ENCODE measurements at regions not wholly inside any gene's neighbourhood (a gene's known extent, or its start where the extent isn't known, plus 50 kb on each side); places are given as distances from the start of the nearest gene placed in this dataset.

GRCh38 chr2:82896117-82896516, 1563.0 kb downstream of the SUCLG1 start:
- DNase-seq (ENCODE audit: low read depth in 2 of 2) = no peak
- Histone ChIP-seq H3K36me3 (ENCODE audit: control insufficient read depth, insufficient read depth, low read length) (no peaks in the 10 kb centered on the region), H3K4me1 (ENCODE audit: control insufficient read depth, extremely low read depth, insufficient read depth, low read length) (no peaks in the 10 kb centered on the region), H2AFZ (ENCODE audit: low read length) (no peak overlapping the region), H3K4me3 (replicated peaks in 1 of 4; ENCODE audit: control extremely low read depth in 1 of 4, insufficient read depth in 1 of 4, low read depth in 3 of 4, low read length in 4 of 4) (no peak overlapping the region), H3K9me3 (ENCODE audit: control insufficient read depth, insufficient read depth, low read depth, low read length) (no peaks in the 10 kb centered on the region), H3K79me2 (ENCODE audit: control insufficient read depth, insufficient read depth, low read length) (no peaks in the 10 kb centered on the region), H3K27me3 (ENCODE audit: control insufficient read depth, insufficient read depth, low read length) (no peaks in the 10 kb centered on the region), H3K27ac (ENCODE audit: insufficient read depth, low read length) (no peak overlapping the region), H3K9ac (ENCODE audit: insufficient read depth, low read length) (no peak overlapping the region), H3K4me2 (ENCODE audit: extremely low read depth, insufficient read depth, low read length) (no peak overlapping the region), H4K20me1 (ENCODE audit: control insufficient read depth, extremely low read depth, insufficient read depth, low read length) (no peaks in the 10 kb centered on the region)
- TF ChIP-seq, protein P1, sequence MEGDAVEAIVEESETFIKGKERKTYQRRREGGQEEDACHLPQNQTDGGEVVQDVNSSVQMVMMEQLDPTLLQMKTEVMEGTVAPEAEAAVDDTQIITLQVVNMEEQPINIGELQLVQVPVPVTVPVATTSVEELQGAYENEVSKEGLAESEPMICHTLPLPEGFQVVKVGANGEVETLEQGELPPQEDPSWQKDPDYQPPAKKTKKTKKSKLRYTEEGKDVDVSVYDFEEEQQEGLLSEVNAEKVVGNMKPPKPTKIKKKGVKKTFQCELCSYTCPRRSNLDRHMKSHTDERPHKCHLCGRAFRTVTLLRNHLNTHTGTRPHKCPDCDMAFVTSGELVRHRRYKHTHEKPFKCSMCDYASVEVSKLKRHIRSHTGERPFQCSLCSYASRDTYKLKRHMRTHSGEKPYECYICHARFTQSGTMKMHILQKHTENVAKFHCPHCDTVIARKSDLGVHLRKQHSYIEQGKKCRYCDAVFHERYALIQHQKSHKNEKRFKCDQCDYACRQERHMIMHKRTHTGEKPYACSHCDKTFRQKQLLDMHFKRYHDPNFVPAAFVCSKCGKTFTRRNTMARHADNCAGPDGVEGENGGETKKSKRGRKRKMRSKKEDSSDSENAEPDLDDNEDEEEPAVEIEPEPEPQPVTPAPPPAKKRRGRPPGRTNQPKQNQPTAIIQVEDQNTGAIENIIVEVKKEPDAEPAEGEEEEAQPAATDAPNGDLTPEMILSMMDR (conservative IDR thresholded peaks at IDR 0.05 in 1 of 2, IDR thresholded peaks at IDR 0.05 in 1 of 2; ENCODE audit: low read depth in 1 of 2, low read length in 2 of 2) = no peak
- no peak for TF ChIP-seq EZH2 (IDR thresholded peaks at IDR 0.05; ENCODE audit: low read length, missing control alignments)

DNA sequence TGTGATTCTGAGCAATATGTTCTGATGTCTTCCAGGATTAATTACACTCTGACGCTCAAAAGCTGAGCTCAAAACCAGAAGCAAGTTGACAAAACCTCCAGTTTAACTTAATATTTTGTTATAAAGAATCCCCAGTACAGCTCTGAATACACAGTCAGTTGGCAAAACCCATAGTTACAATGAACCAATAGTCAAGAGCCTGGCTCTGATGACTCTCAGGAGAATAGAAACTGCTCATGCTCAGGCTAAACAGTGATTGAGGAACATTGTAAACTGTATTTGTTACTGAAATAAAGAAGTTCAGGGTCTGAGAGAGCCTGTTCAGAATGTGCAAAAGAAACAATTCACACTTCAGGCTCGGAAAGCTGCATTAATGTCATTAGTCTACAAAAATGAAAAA, 1565.9 kb downstream of the SUCLG1 start:
- no peaks in the 10 kb centered on the region for H3K9me3 ChIP-seq (ENCODE audit: control insufficient read depth, insufficient read depth, low read depth, low read length)
- TF ChIP-seq, protein P1 (conservative IDR thresholded peaks at IDR 0.05 in 1 of 2, IDR thresholded peaks at IDR 0.05 in 1 of 2; ENCODE audit: low read depth in 1 of 2, low read length in 2 of 2) = no peak
- no peak for TF ChIP-seq EZH2 (IDR thresholded peaks at IDR 0.05; ENCODE audit: low read length, missing control alignments)
- DNase-seq (ENCODE audit: low read depth in 2 of 2) = no peak
- H3K4me3 ChIP-seq (replicated peaks in 1 of 4; ENCODE audit: control extremely low read depth in 1 of 4, insufficient read depth in 1 of 4, low read depth in 3 of 4, low read length in 4 of 4) = no peak overlapping the region
- H3K27me3 ChIP-seq (ENCODE audit: control insufficient read depth, insufficient read depth, low read length) = no peaks in the 10 kb centered on the region
- H3K4me1 ChIP-seq (ENCODE audit: control insufficient read depth, extremely low read depth, insufficient read depth, low read length) = no peaks in the 10 kb centered on the region
- H4K20me1 ChIP-seq (ENCODE audit: control insufficient read depth, extremely low read depth, insufficient read depth, low read length) = no peaks in the 10 kb centered on the region
- no peak overlapping the region for H2AFZ ChIP-seq (ENCODE audit: low read length)
- H3K27ac ChIP-seq (ENCODE audit: insufficient read depth, low read length) = no peak overlapping the region
- H3K9ac ChIP-seq (ENCODE audit: insufficient read depth, low read length) = no peak overlapping the region
- no peak overlapping the region for H3K4me2 ChIP-seq (ENCODE audit: extremely low read depth, insufficient read depth, low read length)
- no peaks in the 10 kb centered on the region for H3K36me3 ChIP-seq (ENCODE audit: control insufficient read depth, insufficient read depth, low read length)
- no peaks in the 10 kb centered on the region for H3K79me2 ChIP-seq (ENCODE audit: control insufficient read depth, insufficient read depth, low read length)

- H3K9ac ChIP-seq (ENCODE audit: insufficient read depth, low read length) = no peak overlapping the region
- H4K20me1 ChIP-seq (ENCODE audit: control insufficient read depth, extremely low read depth, insufficient read depth, low read length) = no peaks in the 10 kb centered on the region
- no peak for TF ChIP-seq EZH2 (IDR thresholded peaks at IDR 0.05; ENCODE audit: low read length, missing control alignments)
- TF ChIP-seq, protein P1 (conservative IDR thresholded peaks at IDR 0.05 in 1 of 2, IDR thresholded peaks at IDR 0.05 in 1 of 2; ENCODE audit: low read depth in 1 of 2, low read length in 2 of 2) = no peak
- H3K79me2 ChIP-seq (ENCODE audit: control insufficient read depth, insufficient read depth, low read length) = no peaks in the 10 kb centered on the region
- H3K4me3 ChIP-seq (replicated peaks in 1 of 4; ENCODE audit: control extremely low read depth in 1 of 4, insufficient read depth in 1 of 4, low read depth in 3 of 4, low read length in 4 of 4) = no peak overlapping the region
- DNase-seq (ENCODE audit: low read depth in 2 of 2) = no peak
- H3K4me1 ChIP-seq (ENCODE audit: control insufficient read depth, extremely low read depth, insufficient read depth, low read length) = no peaks in the 10 kb centered on the region
- H2AFZ ChIP-seq (ENCODE audit: low read length) = no peak overlapping the region
- no peaks in the 10 kb centered on the region for H3K27me3 ChIP-seq (ENCODE audit: control insufficient read depth, insufficient read depth, low read length)
- no peak overlapping the region for H3K4me2 ChIP-seq (ENCODE audit: extremely low read depth, insufficient read depth, low read length)
- no peaks in the 10 kb centered on the region for H3K9me3 ChIP-seq (ENCODE audit: control insufficient read depth, insufficient read depth, low read depth, low read length)
- H3K36me3 ChIP-seq (ENCODE audit: control insufficient read depth, insufficient read depth, low read length) = no peaks in the 10 kb centered on the region
- H3K27ac ChIP-seq (ENCODE audit: insufficient read depth, low read length) = no peak overlapping the region
Measured at GRCh38 chr2:82879803-82880202, 1579.3 kb downstream of the SUCLG1 start.

Measured in fibroblast of lung (primary cell).